Astrocyte of the hippocampus (primary cell): ENCODE measurements at regions not wholly inside any gene's neighbourhood (a gene's known extent, or its start where the extent isn't known, plus 50 kb on each side); places are given as distances from the start of the nearest gene placed in this dataset.
"Not testable (repeated sequence)": the region's sequence is repeated elsewhere in the genome, so short reads cannot be mapped to it uniquely, and the experiment has no call there.

ENCODE experiments used
- DNase-seq: peaks from one replicate; pipeline ENCODE4 v3.0.0; 2011; ENCODE audit warnings: low read depth, low spot score

DNA sequence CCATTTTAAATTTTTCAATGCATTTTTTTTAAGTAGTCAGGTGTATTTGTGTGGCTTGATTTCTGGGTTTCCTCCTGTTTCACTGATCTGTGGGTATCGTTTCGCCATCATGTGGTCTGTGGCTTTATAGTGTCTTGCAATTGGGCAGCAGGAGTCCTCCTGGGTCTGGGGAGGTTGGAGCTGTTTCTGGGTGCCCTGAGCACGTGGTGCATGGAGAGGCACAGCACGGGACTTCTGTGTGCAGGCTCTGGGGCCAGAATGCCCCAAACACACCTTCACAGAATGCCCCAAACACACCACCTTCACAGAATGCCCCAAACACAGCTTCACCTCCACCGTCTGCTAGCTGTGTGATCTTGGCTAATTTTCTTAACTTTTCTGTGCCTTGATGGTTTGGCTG is 82.6 kb upstream of the COL5A1 start:
- no peak for DNase-seq

DNA sequence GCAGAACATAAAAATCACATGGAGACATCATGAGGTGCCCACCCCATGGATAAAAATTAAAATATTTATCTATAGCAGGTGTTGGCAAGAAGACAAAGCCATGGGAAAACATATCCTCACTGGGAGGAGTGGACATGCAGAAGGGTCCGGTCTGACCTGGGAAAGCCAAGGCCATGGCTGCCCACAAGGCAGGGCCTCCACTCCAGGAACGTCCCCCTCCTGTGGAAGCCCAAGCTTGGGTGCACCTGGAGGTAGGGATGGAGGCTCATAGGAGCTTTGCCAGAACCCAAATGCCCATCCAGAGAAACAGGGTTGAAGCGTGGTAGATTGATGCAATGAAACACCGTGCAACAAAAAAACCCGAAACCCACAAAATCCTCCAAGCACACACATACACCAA is 81.4 kb upstream of the COL5A1 start:
- no peak for DNase-seq

DNA sequence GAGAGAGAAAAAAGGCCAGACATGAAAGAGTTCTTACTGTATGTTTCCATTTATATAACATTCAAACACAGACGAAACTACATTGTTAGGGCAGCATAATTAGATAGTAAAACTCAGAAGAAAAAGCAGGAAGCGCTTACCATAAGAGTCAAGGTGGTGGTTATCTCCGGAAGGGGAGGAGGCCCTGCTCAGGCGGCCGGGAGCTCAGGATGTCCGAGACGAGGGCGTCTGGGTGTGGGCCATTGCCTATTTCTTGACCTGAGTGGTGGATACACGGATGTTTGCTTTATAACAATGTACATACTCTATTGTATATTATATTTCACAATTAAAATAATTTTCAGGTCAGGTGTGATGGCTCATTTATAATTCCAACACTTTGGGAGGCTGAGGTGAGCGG is 80.9 kb upstream of the COL5A1 start:
- DNase-seq, result no peak

DNA sequence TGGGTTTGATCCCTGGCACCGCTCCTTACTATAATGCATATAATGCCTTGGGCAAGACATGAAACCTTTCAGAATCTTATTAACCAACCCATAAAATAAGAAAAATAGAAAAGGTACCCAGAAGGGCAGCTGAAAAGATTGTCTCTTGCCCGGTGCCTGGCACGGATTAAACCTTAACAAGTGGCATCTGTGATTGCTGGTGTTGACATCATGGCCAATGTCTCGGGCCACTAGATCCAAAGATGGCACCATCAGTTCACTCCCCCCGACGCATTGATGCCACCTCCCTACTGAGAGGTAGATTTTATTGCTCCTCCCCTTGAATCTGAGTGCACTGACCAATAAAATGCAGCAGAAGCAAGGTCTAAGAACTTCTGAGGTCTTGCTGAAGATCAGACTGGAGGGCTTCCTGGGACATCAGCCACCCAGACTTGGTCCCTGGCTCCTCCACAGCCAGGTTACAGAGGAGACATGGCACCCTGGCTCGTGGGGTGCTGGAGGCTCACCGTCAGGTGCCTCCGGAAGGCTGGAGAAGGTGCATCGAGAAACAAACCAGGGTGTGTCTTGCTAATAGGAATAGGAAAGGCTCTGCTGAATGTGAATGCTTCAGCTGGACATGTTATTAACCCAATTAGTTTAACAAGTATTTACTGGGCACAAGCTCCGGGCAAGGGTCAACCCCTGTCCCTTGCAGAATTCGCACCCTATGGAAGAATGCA is 80.0 kb upstream of the COL5A1 start:
- no peak for DNase-seq

DNA sequence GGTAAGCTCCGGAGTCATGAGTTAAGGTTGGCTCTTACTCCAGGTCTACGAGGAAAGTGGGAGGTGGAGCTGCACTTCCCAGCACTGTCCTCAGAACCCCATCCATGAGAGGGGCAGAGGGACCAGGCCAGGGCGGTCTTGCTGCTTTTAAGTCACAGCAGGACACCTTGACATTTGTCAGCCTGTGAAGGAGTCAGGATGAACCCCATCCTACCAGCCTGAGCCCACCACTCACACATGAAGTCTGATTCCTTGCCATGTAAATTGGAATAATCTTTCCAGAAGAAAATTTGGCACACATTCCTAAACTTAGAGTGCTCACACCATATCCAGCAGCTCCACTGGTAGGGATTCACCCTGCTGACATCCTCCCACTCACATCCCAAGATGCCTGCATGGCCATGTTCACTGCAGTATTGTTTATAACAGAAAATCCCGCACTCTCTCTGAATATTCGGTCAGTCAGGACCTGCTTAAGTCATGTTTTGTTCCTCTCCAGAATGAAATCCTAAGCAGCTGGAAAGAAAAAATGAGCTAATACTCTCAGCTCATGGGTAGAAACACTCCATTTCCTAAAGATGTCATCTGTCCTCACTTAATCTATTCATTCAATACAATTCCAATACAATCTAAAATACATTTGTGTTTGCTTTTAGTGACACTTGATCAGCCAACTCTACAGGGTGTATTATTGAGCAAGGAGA is 79.3 kb upstream of the COL5A1 start:
- no peak for DNase-seq

DNA sequence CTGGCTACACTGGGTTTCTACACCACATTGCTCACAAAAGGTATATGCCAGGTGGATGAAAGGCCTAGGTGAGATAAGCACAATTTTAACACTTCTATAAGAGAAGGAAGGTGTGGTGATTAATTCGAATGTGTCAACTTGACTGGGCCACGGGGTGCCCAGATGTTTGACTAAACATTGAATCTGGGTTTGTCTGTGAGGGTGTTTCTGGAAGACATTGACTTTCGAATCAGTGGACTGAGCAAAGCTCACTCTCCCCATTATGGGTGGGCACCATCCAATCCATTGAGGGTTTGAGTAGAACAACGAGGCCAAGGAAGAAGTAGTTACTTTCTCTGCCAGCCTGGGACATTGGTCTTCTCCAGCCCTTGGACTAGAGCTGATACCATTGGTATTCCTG is 78.2 kb upstream of the COL5A1 start:
- DNase-seq, result no peak

DNA sequence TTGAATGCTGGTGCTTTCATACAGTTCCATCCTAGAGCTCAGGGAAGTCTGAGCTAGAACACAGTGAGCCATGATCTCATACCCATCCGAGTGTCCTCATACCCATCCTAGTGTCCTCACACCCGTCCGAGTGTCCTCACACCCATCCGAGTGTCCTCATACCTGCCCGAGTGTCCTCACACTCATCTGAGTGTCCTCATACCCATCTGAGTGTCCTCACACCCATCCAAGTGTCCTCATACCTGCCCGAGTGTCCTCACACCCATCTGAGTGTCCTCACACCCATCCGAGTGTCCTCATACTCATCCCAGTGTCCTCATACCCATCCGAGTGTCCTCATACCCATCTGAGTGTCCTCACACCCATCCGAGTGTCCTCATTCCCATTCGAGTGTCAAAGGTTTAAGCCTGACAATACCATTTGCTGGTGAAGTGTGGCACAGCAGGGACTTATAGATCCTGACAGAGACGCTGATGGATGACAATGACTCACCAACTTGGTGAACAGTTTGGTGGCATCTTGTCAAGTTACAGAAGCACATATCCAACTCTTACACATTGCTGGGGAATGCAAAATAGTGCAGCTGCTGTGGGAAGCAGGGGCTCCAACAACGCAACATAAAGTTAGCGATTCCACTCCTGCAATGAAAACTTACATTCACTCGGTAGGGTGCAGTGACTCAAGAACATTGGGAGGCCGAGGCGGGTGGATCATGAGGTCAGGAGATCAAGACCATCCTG is 77.0 kb upstream of the COL5A1 start:
- DNase-seq, result peak; percentile 89

DNA sequence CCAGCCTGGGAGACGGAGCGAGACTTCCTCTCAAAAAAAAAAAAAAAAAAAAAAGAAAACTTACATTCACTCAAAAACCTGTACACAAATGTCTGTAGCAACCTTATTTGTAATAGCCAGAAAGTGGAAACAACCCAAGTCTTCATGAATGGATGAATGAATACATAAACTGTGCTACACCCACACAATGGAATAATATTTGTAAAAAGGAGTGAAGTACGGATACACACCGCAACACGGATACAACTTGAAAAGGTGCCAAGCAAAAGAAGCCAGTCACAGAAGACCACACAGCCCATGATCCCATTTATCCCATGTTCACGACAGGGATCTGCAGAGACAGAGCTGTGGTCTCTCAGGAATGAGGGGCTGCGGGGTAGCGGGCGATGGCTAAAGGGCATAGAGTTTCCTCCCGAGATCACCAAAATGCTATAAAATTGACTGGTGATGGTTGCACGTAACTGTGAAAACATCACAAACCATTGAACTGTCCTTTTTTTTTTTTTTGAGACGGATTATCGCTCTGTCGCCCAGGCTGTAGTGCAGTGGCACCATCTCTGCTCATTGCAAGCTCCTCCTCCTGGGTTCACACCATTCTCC is 76.2 kb upstream of the COL5A1 start:
- no peak for DNase-seq

DNA sequence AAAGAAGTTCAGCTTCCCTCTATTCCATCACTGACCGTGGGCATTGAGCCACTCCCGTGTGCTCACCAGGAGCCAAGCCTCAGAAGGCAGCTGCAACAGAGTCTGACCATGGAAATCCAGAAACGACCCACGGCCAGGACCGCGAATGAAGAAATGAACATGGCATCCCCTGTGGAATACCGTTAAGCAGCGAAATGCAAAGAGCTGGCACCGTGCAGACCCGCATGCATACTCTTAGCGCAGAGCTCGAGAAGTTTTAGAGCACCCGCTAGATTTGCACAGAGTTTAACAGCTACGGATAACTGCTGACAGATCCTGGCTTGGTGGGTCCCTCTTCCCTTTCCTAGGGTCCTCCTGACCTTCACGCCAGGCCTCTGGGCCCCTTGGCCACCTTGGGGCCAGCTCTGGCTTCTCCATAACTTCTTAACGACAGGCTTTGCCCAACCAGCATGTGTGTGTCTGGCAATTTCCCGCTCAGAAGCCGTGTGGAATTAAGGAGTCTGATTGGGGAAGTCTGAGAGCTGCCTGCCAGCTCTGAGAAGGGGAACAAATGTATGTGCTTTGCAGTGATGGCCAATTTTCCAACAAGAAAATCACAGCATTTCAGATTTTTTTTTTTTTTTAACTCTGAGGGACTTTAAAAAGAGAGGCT is 75.3 kb upstream of the COL5A1 start:
- no peak for DNase-seq

DNA sequence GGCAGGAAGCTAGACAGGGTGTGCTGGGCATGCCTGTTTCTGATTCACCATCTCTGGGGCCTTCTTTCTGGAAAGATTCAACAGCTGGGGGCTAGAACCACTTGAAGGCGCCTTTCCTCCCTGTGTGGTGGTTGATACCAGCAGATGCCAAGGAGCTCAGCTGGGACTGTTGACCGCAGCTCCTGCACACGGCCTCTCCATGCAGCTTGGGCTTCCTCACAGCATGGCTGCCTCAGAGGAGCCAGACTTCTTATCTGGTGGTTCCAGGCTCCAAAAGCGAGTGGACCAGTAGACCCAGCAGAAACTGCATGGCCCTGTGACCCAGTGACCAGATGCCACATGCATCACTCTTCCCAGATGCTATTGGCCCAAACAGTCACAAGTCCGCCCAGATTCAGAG is 74.7 kb upstream of the COL5A1 start:
- no peak for DNase-seq

DNA sequence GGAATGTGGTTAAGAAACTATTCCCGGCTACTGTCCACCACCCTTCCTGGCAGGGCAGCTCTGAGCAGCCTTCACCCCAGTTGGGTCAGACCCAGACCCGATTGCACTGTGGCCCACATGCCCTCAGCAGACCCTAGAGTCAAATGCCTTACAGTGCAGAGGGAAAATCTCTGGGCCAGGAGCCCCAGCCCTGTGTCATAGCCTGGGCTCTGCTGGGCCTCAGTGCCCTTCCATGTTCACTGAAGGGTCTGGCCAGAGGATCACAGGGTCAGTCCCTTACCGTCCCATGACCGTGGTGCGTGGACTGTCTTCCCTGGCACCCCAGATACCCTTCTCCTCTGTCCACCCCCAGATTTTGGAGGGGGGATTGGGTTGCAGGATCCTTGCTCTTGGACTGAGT is 73.5 kb upstream of the COL5A1 start:
- no peak for DNase-seq

DNA sequence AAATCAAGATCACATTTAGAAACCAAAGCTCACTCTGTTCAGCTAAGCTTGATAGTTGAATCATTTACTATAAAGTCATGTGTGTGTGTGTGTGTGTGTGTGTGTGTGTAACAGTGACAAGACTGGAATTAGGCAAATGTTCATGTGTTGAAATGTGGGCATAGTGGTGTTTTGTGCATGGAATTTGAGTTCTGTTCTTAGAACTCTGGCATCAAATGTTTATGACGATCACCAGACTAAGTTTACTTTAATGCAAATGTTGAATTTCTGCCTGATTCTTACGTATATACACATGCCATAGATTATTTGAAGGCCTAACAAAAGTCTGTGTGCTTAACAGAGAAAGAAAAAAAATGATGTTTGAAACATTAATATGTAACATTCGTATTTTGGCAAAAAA is 72.8 kb upstream of the COL5A1 start:
- DNase-seq, result no peak

DNA sequence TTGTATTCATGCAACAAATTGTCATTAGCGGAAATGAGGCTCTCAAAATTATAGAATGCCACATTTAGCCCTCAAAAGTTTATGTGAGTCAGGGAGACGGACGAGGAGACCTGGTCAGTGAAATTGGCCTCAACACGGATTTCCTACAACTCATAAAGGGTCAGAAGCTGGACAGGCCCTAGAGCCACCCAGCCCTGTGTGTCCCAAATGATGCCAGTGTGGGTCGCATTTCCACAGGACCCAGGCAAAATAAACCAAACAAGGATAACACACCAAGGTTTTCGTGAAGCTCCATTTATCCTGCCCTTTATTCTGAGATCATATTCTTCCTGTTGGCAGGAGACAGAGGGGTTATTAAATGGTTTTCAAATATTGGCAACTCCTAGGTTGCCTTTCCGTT is 72.0 kb upstream of the COL5A1 start:
- DNase-seq, result no peak

DNA sequence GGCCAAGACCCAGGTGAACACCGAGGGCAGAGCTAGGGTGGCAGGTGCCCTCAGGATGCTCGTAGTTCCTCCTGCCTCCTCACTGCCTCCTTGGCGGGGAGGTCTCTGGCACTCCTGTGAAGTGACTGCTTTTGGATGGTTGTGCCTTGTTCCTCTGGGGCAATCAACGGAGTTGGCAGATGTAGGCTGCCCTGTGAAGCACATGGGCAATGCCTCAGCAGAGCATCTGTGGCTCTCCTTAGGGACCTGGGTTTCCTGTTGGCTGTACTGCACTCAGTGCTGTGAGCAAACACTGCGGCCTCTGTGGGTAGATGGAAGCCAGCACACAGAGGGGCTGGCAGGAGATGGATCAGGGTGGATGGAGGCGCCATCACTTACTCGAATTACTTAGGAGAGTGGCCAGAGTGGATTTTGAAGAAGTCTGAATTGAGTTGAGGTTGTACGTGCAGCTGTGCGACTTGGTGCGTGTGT is 71.4 kb upstream of the COL5A1 start:
- no peak for DNase-seq

DNA sequence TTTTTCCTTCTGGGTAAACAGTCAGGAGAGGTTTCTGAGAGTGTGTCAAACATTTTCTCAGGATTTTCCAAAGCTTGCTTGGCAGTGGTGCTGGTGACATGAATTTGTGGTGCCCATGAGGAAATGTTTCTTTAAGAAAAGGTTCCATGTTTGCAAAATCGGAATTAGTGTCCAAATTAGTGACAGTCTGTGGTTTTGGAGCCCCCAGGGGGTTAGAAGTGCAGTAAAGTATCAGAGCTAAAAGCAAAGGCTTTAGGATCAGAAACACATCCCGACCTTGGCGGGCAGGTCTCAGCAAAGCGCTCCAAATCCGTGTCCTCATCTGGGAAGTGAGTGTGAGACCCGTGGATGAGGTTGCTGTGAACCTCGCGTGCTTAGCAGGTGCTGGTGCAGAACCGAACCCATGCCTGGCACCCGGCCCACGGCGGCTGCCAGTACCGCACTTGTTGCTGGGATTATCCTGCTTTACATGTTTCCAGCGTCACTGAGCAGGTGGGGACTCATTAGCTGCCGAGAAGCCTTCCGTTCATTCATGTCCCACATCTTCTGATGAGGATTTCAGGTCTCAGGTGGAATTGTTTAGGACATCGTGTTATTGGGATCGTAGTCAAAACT is 70.8 kb upstream of the COL5A1 start:
- no peak for DNase-seq

DNA sequence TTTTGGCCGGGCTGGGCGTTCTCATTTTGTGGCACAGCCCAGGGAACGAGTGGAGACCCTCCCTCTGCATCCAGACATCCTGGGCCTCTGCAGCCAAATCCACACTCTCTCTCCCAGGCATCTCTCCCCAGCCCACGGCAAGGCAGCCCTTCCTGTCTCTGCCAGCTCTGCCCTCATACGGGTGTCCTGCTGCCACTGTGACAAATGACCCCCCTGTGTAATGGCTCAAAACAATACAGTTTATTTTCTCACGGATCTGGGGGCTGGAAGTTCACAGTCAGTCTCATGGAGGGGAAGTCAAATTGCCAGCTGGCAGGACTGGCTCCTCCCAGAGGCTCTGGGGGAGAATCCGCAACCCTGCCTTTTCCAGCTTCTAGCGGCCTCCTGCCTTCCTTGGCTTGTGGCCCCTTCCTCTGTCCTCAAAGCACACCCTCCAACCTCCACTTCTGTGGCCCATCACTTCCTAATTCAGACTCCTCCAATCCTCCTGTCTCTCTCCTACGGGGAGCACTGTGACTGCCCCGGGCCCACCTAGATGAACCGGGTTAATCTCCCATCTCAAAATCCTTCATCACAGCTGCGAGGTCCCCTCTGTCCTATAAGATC is 70.2 kb upstream of the COL5A1 start:
- DNase-seq, result no peak

DNA sequence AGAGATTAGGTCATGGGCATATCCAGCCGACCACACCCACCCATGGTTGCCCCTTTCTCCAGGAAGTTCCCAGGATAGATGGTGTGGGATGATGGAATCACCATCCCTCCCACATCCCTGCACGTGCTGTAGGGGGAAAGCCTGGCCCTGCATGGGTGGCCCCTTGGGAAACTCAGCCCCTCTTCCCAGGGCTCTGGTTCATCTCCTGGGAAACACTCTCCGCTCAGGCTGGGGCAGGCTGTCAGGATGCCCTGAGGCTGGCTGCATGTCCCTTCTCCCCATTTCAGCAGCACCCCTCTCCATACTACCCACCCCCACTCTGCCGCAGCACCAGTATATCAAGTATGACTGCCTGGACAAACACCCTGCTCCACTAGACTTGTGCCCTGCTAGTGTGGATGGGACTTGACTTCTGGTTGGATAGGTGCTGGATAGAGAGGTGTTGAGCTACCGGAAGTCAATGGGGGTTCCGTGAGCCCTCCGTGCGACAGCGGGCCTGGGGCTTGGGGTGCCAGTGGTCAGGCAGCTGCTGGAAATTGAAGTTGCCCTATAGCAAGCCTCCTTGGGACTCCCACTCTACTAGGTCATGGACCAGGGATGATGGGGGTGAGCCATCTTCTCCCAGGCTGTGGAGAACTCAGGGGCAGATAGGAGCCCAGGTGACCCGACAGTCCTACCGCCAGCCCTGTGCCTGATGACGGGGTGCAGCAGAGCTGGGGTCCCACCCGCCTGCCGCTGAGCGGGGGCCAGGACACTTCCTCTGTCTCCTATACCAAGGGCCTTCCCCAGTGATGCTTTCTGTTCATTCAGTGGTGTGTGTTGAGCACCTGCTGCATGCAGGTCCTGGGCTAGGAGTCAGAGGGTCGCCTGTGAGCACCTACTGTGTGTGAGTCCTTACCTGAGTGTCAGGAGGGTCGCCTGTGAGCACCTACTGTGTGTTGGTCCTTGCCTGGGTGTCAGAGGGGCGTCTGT is 69.4 kb upstream of the COL5A1 start:
- no peak for DNase-seq

DNA sequence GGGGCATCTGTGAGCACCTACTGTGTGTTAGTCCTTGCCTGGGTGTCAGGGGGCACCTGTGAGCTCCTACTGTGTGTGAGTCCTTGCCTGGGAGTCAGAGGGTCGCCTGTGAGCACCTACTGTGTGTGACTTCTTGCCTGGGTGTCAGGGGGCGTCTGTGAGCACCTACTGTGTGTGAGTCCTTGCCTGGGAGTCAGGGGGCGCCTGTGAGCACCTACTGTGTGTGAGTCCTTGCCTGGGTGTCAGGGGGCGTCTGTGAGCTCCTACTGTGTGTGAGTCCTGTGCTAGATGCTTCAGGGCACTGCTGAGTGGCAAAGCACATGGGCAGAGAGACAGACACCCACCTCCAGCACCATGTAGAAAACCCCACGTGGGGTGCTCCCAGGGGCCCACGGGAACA is 66.9 kb upstream of the COL5A1 start:
- not testable (repeated sequence) for DNase-seq

DNA sequence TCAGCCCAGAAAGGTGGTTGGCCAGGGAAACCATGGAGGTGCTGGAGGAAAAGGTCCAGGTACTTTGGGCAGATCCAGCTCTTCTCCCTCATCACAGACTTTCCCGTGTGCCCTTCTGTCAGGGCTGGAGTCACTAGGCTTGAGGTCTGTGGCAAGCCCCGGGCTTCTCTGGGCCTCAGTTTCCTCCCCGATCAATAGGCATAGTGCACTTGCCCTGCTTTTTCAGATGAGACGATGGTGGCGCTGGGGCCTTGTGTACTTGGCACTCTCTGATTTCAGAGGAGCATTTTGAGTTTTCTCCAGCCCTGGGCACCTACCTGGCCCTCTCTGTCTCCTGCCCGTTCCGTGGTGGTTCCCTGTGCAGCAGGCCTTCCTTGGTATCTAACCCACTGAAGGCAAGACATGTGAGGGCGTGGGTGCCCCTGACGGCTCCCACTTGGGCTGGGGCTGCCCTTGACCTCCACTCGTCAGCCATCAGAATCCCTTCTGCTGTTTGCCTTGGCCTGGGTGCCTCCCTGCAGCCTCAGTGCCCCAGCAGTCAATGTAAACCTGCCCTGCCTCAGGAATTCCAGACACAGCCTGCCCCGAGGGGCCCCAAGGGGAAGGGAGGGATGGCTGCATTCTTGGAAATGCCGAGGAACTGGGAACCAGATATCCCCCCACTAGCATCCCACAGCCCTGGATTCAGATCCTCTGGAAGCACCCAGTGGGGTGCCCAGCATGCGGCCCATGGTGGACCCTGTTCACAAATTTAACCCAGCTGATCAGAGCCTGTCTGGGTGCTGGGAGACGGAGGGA is 66.3 kb upstream of the COL5A1 start:
- no peak for DNase-seq
